ENCODE measurements at regions not wholly inside any gene's neighbourhood (a gene's known extent, or its start where the extent isn't known, plus 50 kb on each side); places are given as distances from the start of the nearest gene placed in this dataset.

GRCh38 chr11:62061356-62062222 lies 62.2 kb upstream of the INCENP start:
- no peak overlapping the region for H3K9ac ChIP-seq (ENCODE audit: low read length)
- no peaks in the 10 kb centered on the region for H3K27me3 ChIP-seq (ENCODE audit: insufficient read depth, low read depth, low read length)
- no peak overlapping the region for H3K4me2 ChIP-seq (ENCODE audit: low read length)
- no peak overlapping the region for H3K27ac ChIP-seq (ENCODE audit: low read length)
- H3K9me3 ChIP-seq (ENCODE audit: low read length) = no peaks in the 10 kb centered on the region
- H2AFZ ChIP-seq (ENCODE audit: low read depth, low read length) = no peak overlapping the region
- H3K4me3 ChIP-seq (ENCODE audit: low read length) = no peak overlapping the region
- no peaks in the 10 kb centered on the region for H4K20me1 ChIP-seq (ENCODE audit: insufficient read depth)
- TF ChIP-seq MXI1 (conservative IDR thresholded peaks at IDR 0.05; ENCODE audit: poor library complexity, severe bottlenecking) = no peak
- no peak for TF ChIP-seq REST (IDR thresholded peaks at IDR 0.05; ENCODE audit: borderline replicate concordance)
- no peak for TF ChIP-seq EP300 (conservative IDR thresholded peaks at IDR 0.05; ENCODE audit: poor library complexity, severe bottlenecking)
- TF ChIP-seq SMC3 (conservative IDR thresholded peaks at IDR 0.05; ENCODE audit: poor library complexity) = no peak
- no peak for TF ChIP-seq POLR2AphosphoS5 (IDR thresholded peaks at IDR 0.05)
- no peak for TF ChIP-seq TAF1 (IDR thresholded peaks at IDR 0.05; ENCODE audit: low read depth)
- no peak for TF ChIP-seq EZH2 (IDR thresholded peaks at IDR 0.05; ENCODE audit: borderline replicate concordance, insufficient read depth, low read length, poor library complexity, severe bottlenecking)
- TF ChIP-seq RAD21 (conservative IDR thresholded peaks at IDR 0.05) = no peak
- no peak for TF ChIP-seq CTCF (IDR thresholded peaks at IDR 0.05; ENCODE audit: poor library complexity, severe bottlenecking)
- H3F3A ChIP-seq (ENCODE audit: insufficient read depth, low read length, poor library complexity, severe bottlenecking) = no peaks in the 10 kb centered on the region
- no peaks in the 10 kb centered on the region for H3K9me2 ChIP-seq (ENCODE audit: insufficient read depth, low read length)
- no peaks in the 10 kb centered on the region for H3K79me2 ChIP-seq (replicated peaks; ENCODE audit: insufficient read depth, low read length)
- no peaks in the 10 kb centered on the region for H3K36me3 ChIP-seq (ENCODE audit: insufficient read depth, low read length)

- Histone ChIP-seq H3K27me3 (ENCODE audit: insufficient read depth, low read depth, low read length) (no peaks in the 10 kb centered on the region), H4K20me1 (ENCODE audit: insufficient read depth) (no peaks in the 10 kb centered on the region), H2AFZ (ENCODE audit: low read depth, low read length) (no peak overlapping the region), H3K36me3 (ENCODE audit: insufficient read depth, low read length) (no peaks in the 10 kb centered on the region), H3K9me3 (ENCODE audit: low read length) (no peaks in the 10 kb centered on the region), H3K27ac (ENCODE audit: low read length) (no peak overlapping the region), H3K9ac (ENCODE audit: low read length) (no peak overlapping the region), H3K9me2 (ENCODE audit: insufficient read depth, low read length) (no peaks in the 10 kb centered on the region), H3K79me2 (replicated peaks; ENCODE audit: insufficient read depth, low read length) (no peaks in the 10 kb centered on the region), H3F3A (ENCODE audit: insufficient read depth, low read length, poor library complexity, severe bottlenecking) (no peaks in the 10 kb centered on the region), H3K4me2 (ENCODE audit: low read length) (no peak overlapping the region), H3K4me3 (ENCODE audit: low read length) (no peak overlapping the region)
- no peak for TF ChIP-seq RAD21 (conservative IDR thresholded peaks at IDR 0.05)
- TF ChIP-seq SMC3 (conservative IDR thresholded peaks at IDR 0.05; ENCODE audit: poor library complexity) = no peak
Measured at GRCh38 chr11:62057069-62057468, 66.7 kb upstream of the INCENP start.

Data from neural cell (in vitro differentiated cells).